Heart left ventricle (tissue), 16 donors: ENCODE measurements at regions not wholly inside any gene's neighbourhood (a gene's known extent, or its start where the extent isn't known, plus 50 kb on each side); places are given as distances from the start of the nearest gene placed in this dataset.

Experiments used
- ATAC-seq, 4 donors: fragments of 200-7000 bp; cut with Tn5 transposase; one replicate each; pipeline ENCODE4 v1.9.1; 2020 to 2022; ENCODE audit warnings: moderate library complexity in 4 of 4, mild to moderate bottlenecking in 3 of 4, moderate number of reproducible peaks in 1 of 4
- DNase-seq, 5 donors: peaks; one replicate each; pipeline ENCODE4 v3.0.0-alpha.2; 2020
- H3K27ac ChIP-seq, 12 donors: fragments of 200-600 bp; sonication (generic) in 4 of 12; one replicate each; pipeline versions ENCODE4 v1.5.0 to v1.8.0; 2016 to 2022; ENCODE audit warnings: mild to moderate bottlenecking in 2 of 12
- H3K27me3 ChIP-seq, 9 donors: fragments of 200-600 bp; sonication (generic) in 2 of 9; one replicate each; pipeline versions ENCODE4 v1.5.1 to v1.8.0; 2016 to 2022; ENCODE audit warnings: mild to moderate bottlenecking in 3 of 9
- H3K36me3 ChIP-seq, 9 donors: fragments of 200-600 bp; sonication (generic) in 2 of 9; one replicate each; pipeline versions ENCODE4 v1.5.0 to v1.8.0; 2018 to 2022; ENCODE audit warnings: mild to moderate bottlenecking in 2 of 9
- H3K4me1 ChIP-seq, 12 donors: fragments of 200-600 bp; sonication (generic) in 4 of 12; one replicate each; pipeline versions ENCODE4 v1.5.0 to v1.8.0; 2016 to 2022; ENCODE audit warnings: mild to moderate bottlenecking in 3 of 12
- H3K4me3 ChIP-seq, 12 donors: fragments of 200-600 bp; sonication (generic) in 4 of 12; one replicate each; pipeline versions ENCODE4 v1.5.0 to v1.8.0; 2017 to 2022; ENCODE audit warnings: mild to moderate bottlenecking in 9 of 12, moderate library complexity in 4 of 12
- H3K9me3 ChIP-seq, 12 donors: fragments of 200-600 bp; sonication (generic) in 4 of 12; one replicate each; pipeline versions ENCODE4 v1.5.0 to v1.8.0; 2016 to 2022; ENCODE audit warnings: mild to moderate bottlenecking in 1 of 12
- POLR2A ChIP-seq, 2 donors: fragments of 450-650 bp; IDR thresholded peaks; one replicate each; pipeline ENCODE4 v1.6.1; 2017; ENCODE audit warnings: antibody characterized with exemption in 2 of 2, mild to moderate bottlenecking in 2 of 2, moderate library complexity in 2 of 2
- WGBS, 4 donors: extraction: QIAGEN DNeasy Blood & Tissue Kit in 2 of 4; methylation state at CpG; one replicate each; pipeline versions ENCODE4 v1.1.5 to v1.1.7; 2013 to 2018; 5-methylcytosine and 5-hydroxymethylcytosine counted together
- intact Hi-C, 10 donors: fragments of 100-400 bp; cut with DNase I; formaldehyde crosslinking; loops; one replicate each; pipeline versions ENCODE4 v1.11.1 to v1.14.2; 2022
- TF ChIP-seq, protein P1 (sequence below), 12 donors: fragments of 200-600 bp; sonication (generic) in 4 of 12; IDR thresholded peaks; one replicate each; pipeline versions ENCODE4 v1.5.0 to v1.8.0; 2018 to 2022; ENCODE audit warnings: antibody characterized with exemption in 12 of 12, mild to moderate bottlenecking in 5 of 12
- donor health status: ischemic (EF 13 %, LVEDD 7.1; RV severe dilation, severe dysfunction).
- donor health status: healthy with polysubstance abuse.
- donor health status: DM: no; HTN: yes; CAD: no.
- donor health status: DM: no; HTN: no; CAD: no.
- donor health status: ischemic (EF 25% LVEDD 6.9; RV normal size, moderate dysfunction).
- donor health status: ischemic (EF 25% LVEDD 5.7; RV mildly dilated, moderate dysfunction).
- donor health status: healthy.
- donor health status: DM: yes; HTN: yes; CAD: no.
- donor health status: ischemic (EF 35%, LVEDD 5.7; RV mildly dilated, moderate dysfunction).
- donor health status: nonischemic (EF 11% LVEDD 7.7; RV severe dilation, severe dysfunction).
- donor health status: DM: yes; HTN: yes; CAD: no.
- donor health status: PGD.
- donor health status: ischemic (EF 29% LVEDD 5.4; RV normal size, mild dysfunction).
- donor health status: nonischemic (EF 23%, LVEDD 6.1; RV moderate dilation, normal function).

DNA sequence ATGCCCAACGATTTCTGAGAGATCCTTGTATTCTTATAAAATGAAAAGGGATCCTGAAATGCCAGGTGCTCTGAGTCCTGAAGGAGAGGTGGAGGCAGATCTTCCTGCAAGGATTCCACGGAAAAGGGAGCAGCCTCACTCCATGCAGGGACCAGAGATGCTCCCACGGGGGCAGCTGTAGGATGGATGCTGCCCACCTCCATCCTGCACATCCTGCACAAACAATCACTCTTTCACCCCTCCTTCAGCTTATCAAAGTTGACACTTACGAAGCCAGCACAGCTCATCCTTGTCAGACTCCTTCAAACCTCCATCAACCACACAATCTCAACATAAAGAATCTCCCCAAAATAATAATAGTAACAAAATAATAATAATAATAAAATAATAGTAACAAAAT lies 119.1 kb downstream of the GGTLC2 start:
- DNase-seq (no peak), ATAC-seq (no peak)
- intact Hi-C loops: no loop called here
- Histone ChIP-seq H3K27me3 (peaks cover 0 to 14% (median 0%) of the 10 kb centered on the region in 9 donors), H3K4me1 (no peaks in the 10 kb centered on the region), H3K4me3 (no peak overlapping the region), H3K36me3 (no peaks in the 10 kb centered on the region), H3K27ac (no peak overlapping the region), H3K9me3 (no peaks in the 10 kb centered on the region)
- no peak for TF ChIP-seq POLR2A (IDR thresholded peaks at IDR 0.05)
- TF ChIP-seq, protein P1, sequence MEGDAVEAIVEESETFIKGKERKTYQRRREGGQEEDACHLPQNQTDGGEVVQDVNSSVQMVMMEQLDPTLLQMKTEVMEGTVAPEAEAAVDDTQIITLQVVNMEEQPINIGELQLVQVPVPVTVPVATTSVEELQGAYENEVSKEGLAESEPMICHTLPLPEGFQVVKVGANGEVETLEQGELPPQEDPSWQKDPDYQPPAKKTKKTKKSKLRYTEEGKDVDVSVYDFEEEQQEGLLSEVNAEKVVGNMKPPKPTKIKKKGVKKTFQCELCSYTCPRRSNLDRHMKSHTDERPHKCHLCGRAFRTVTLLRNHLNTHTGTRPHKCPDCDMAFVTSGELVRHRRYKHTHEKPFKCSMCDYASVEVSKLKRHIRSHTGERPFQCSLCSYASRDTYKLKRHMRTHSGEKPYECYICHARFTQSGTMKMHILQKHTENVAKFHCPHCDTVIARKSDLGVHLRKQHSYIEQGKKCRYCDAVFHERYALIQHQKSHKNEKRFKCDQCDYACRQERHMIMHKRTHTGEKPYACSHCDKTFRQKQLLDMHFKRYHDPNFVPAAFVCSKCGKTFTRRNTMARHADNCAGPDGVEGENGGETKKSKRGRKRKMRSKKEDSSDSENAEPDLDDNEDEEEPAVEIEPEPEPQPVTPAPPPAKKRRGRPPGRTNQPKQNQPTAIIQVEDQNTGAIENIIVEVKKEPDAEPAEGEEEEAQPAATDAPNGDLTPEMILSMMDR (IDR thresholded peaks at IDR 0.05): no peak
- WGBS, 4 donors: 70 to 86% (median 78%) methylated on average over 4 of the region's 4 CpGs

DNA sequence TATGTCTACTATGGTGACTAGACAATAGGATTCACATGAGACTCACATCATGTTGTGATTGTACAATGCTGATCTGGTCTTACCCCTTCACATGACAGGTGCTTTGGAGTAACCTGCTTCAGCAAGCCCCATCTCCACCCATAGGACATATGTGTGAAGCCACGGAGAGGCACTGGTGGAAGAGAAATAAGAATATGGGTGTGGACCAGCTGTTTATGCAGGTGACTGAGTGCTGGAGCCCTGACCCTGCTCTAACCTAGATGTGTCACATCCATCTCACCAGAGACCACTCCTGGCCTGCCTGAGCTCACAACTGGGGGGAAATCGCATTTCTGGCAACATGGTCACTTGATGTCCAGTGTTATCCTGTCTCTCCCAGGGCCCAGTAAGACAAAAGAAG lies 119.7 kb downstream of the GGTLC2 start:
- WGBS, 4 donors: 45 to 68% (median 58%) methylated on average over 1 to 2 of the region's 2 CpGs
- no peak overlapping the region for H3K4me3 ChIP-seq
- DNase-seq (no peak), ATAC-seq (no peak)
- H3K9me3 ChIP-seq: no peaks in the 10 kb centered on the region
- H3K27me3 ChIP-seq: peaks cover 0 to 17% (median 0%) of the 10 kb centered on the region in 9 donors
- intact Hi-C loops: loop anchor here in 2 of 10 donors (2.0 kb wide), 1 partner anchor 57 kb away; no protein-coding TSS in a partner anchor
- no peaks in the 10 kb centered on the region for H3K36me3 ChIP-seq
- no peaks in the 10 kb centered on the region for H3K4me1 ChIP-seq
- no peak overlapping the region for H3K27ac ChIP-seq
- no peak for TF ChIP-seq POLR2A (IDR thresholded peaks at IDR 0.05)
- TF ChIP-seq, protein P1 (IDR thresholded peaks at IDR 0.05): no peak

DNA sequence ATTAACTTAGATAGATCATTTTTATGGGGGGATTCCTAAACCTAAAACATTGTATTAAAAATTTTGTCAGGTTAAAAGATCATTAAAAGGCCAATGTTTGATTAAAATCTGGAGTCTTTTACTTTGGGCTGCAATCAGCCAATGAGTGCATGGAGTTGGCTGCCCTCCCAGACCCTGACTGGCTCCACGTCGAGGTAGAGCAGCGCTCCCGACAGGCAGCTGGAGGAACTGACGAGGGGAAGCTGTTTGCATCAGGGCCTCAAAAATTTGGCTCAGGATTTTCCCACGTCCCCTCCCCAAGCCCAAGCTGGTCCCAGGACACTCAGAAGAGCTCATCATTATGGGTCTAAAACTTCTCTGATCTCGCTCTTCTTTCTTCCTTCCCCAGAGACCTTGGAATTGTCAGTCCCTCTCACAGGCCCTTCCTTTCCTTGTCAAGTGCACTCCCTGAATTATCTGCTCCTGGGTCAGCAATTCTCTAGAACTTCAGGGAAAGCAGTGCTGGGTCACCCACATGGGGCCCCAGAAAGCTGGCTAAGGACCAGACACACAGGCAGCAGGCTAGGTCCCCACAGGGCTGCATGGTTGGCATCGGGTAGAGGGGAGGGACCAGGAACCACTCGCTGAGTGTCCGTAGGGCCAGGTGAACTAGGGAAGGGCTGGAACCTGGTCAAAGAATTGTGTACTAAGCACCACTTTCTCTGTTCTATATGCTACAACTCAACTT lies 119.6 kb upstream of the IGLL5 start:
- intact Hi-C loops: loop anchor here in 1 of 10 donors (5.0 kb wide), 1 partner anchor 61 kb away; no protein-coding TSS in a partner anchor
- H3K36me3 ChIP-seq: no peaks in the 10 kb centered on the region
- ATAC-seq (no peak), DNase-seq (no peak)
- H3K27me3 ChIP-seq: peaks cover 0 to 20% (median 0%) of the 10 kb centered on the region in 9 donors
- H3K9me3 ChIP-seq: no peaks in the 10 kb centered on the region
- TF ChIP-seq, protein P1 (IDR thresholded peaks at IDR 0.05): no peak
- TF ChIP-seq POLR2A (IDR thresholded peaks at IDR 0.05): no peak
- no peak overlapping the region for H3K4me3 ChIP-seq
- H3K27ac ChIP-seq: no peak overlapping the region
- no peaks in the 10 kb centered on the region for H3K4me1 ChIP-seq
- 39 to 48% (median 43%) methylated on average over 10 of the region's 10 CpGs for WGBS, 4 donors

DNA sequence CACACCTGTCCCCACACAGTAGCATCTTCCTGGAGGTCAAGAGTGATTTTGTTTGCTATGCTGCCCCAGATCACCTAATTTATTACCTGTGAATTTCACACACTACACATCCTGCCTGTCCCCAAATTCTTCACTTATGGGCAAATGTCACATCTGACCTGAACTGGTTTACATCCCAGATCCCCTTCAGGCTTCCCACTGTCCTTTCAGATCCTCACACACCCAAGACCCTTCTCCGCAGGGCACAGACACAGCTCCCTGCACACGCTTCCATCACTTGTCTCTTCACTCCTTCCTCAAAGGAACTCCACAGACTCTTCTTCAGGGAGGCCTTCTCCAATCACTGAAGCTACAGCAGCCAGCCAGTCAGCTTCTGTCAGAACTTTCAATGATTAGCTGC lies 118.7 kb upstream of the IGLL5 start:
- ATAC-seq: no peak
- Histone ChIP-seq H3K27me3 (peaks cover 0 to 20% (median 0%) of the 10 kb centered on the region in 9 donors), H3K36me3 (no peaks in the 10 kb centered on the region), H3K27ac (no peak overlapping the region), H3K4me1 (no peaks in the 10 kb centered on the region), H3K9me3 (no peaks in the 10 kb centered on the region), H3K4me3 (no peak overlapping the region)
- DNase-seq: no peak
- TF ChIP-seq, protein P1 (IDR thresholded peaks at IDR 0.05): no peak
- no peak for TF ChIP-seq POLR2A (IDR thresholded peaks at IDR 0.05)
- intact Hi-C loops: loop anchor here in 1 of 10 donors (5.0 kb wide), 1 partner anchor 62 kb away; no protein-coding TSS in a partner anchor
- 83 to 87% (median 85%) methylated on average over 2 of the region's 2 CpGs for WGBS, 4 donors
